HG03103 (cell line): ENCODE measurements at regions not wholly inside any gene's neighbourhood (a gene's known extent, or its start where the extent isn't known, plus 50 kb on each side); places are given as distances from the start of the nearest gene placed in this dataset.

Experiments used
- ATAC-seq: cut with Tn5 transposase; IDR thresholded peaks from one replicate; pipeline ENCODE4 v1.9.1; 2021; ENCODE audit warnings: low read depth; ENCODE audit not compliant: unreplicated experiment

GRCh38 chr2:120401275-120402066, 55.5 kb downstream of the INHBB start:
- ATAC-seq: no peak

GRCh38 chr2:120402067-120402433, 56.1 kb downstream of the INHBB start:
- ATAC-seq: no peak

GRCh38 chr2:120402508-120402907, 56.6 kb downstream of the INHBB start:
- no peak for ATAC-seq

- ATAC-seq: no peak
Observed at GRCh38 chr2:120403261-120403660, 57.3 kb downstream of the INHBB start.

GRCh38 chr2:120403676-120404075, 57.7 kb downstream of the INHBB start:
- ATAC-seq: no peak

- no peak for ATAC-seq
Observed at GRCh38 chr2:120404274-120404673, 58.3 kb downstream of the INHBB start.

GRCh38 chr2:120404941-120405758, 59.2 kb downstream of the INHBB start:
- no peak for ATAC-seq

GRCh38 chr2:120405759-120406099, 59.8 kb downstream of the INHBB start:
- no peak for ATAC-seq

- no peak for ATAC-seq
Observed at GRCh38 chr2:120406566-120406965, 60.6 kb downstream of the INHBB start.

GRCh38 chr2:120410487-120410886, 64.6 kb downstream of the INHBB start:
- ATAC-seq: no peak

- ATAC-seq: no peak
Observed at GRCh38 chr2:120415060-120415459, 69.1 kb downstream of the INHBB start.

GRCh38 chr2:120415728-120416509, 70.0 kb downstream of the INHBB start:
- no peak for ATAC-seq

GRCh38 chr2:120418174-120418787, 72.3 kb downstream of the INHBB start:
- ATAC-seq: no peak

GRCh38 chr2:120419073-120419472, 73.1 kb downstream of the INHBB start:
- no peak for ATAC-seq

GRCh38 chr2:120419955-120420354, 74.0 kb downstream of the INHBB start:
- ATAC-seq: no peak

- no peak for ATAC-seq
Observed at GRCh38 chr2:120421126-120421829, 75.3 kb downstream of the INHBB start.

- no peak for ATAC-seq
Observed at GRCh38 chr2:120421830-120422175, 75.9 kb downstream of the INHBB start.

GRCh38 chr2:120422465-120423160, 76.7 kb downstream of the INHBB start:
- no peak for ATAC-seq

- no peak for ATAC-seq
Observed at GRCh38 chr2:120423167-120423943, 77.4 kb downstream of the INHBB start.
